Midbrain (tissue), 1 donor: ENCODE measurements at regions not wholly inside any gene's neighbourhood (a gene's known extent, or its start where the extent isn't known, plus 50 kb on each side); places are given as distances from the start of the nearest gene placed in this dataset.

ENCODE experiments used
- DNase-seq: peaks from one replicate; lab custom pipeline; 2025; lab: John Stamatoyannopoulos, UW

DNA sequence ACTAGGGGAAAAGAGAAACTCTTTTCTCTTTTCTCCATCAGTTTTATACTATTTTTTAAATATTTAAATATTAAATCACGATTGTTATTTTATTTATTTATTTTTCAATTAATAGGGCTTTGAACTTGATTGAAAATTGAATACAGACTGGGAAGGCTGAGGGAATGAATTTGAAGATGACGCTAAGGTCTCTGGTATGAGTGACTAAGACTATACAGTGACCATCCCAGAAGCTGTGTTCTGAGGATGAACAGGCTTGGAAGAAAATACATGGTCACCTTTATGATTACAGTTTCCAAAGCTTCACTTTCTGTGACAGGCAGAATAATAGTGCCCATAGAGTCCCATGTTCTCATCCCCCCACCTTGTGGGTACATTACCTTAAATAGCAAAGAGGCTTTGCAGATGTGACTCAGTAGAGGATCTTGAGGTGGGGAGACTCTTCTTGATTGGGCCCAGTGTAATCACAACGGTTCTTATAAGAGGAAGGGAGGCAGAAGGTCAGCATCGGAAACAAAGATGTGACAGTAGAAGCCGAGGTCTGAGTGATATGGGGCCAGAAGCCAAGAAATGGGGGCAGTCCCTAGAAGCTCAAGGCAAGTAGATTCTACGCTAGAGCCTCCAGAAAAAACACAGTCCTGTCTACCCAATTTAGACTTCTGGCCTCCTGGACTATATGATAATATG, 51.0 kb upstream of the LPP start:
- no peak for DNase-seq

DNA sequence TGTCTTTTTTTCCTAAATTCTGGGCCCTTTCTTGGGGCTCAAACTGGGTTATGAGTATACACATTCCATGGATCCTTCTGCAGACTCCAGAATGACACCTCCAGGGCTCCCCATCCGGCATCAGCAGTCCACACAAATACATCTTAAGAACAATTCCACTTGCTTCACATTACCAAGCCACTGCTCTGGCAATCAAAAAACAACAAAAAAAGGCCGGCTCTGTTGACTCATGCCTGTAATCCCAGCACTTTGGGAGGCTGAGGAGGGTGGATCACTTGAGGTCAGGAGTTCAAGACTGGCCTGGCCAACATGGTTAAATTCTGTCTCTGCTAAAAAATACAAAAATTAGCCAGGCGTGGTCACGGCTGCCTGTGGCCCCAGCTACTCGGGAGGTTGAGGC, 49.9 kb upstream of the LPP start:
- no peak for DNase-seq
